ENCODE measurements at regions not wholly inside any gene's neighbourhood (a gene's known extent, or its start where the extent isn't known, plus 50 kb on each side); places are given as distances from the start of the nearest gene placed in this dataset.

DNA sequence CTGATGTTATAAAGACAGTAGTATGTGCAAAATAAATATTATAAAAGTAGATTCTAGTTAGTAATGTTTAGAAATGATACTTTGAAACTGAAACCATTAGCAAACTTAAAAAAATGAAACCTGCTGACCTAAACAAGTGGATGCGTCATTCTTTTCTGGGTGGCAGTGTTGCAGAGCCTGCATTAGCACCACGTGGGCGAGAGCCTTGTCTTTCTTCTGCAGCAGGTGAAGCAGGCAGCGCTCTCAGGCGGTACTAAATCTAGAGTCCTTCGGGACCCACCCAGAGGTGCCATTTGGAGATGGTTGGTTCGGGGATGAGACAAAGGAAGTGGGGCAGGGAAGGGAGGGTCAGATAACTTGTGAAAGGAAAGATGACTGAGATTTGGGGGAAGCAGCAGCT is 759.1 kb upstream of the IGFBP3 start:
- Histone ChIP-seq H3K4me3 (no peak overlapping the region), H3K36me3 (no peaks in the 10 kb centered on the region), H3K27me3 (no peaks in the 10 kb centered on the region), H3K4me2 (no peak overlapping the region), H3K4me1 (peaks cover 15% of the 10 kb centered on the region), H3K9ac (no peak overlapping the region), H4K20me1 (no peaks in the 10 kb centered on the region), H3K27ac (no peak overlapping the region), H3K9me3 (peaks cover 6% of the 10 kb centered on the region)
- no peak for TF ChIP-seq Cebpa-rat (IDR thresholded peaks at IDR 0.05)

DNA sequence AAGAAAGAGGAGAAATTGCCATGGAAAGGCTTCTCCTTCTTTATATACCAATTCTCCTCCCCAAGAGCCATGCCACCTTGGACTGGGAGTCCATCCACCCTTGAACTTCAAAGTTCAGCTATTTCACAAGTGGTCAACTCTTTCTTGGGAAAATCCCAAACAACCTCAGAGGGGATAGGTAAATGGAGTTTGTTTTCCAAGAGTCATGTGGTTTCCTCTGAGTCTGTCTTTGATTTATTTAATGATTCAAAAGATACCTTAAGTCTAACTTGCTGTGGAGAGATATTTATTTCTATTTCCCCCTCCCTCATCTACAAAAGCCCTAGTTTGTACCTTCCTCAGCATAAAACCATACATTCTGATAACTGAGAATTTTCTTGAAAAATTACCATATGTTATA is 758.6 kb upstream of the IGFBP3 start:
- Histone ChIP-seq H3K36me3 (no peaks in the 10 kb centered on the region), H3K4me2 (no peak overlapping the region), H3K27ac (no peak overlapping the region), H3K4me3 (no peak overlapping the region), H3K27me3 (no peaks in the 10 kb centered on the region), H4K20me1 (no peaks in the 10 kb centered on the region), H3K9ac (no peak overlapping the region), H3K9me3 (peaks cover 6% of the 10 kb centered on the region), H3K4me1 (peaks cover 15% of the 10 kb centered on the region)
- no peak for TF ChIP-seq Cebpa-rat (IDR thresholded peaks at IDR 0.05)

DNA sequence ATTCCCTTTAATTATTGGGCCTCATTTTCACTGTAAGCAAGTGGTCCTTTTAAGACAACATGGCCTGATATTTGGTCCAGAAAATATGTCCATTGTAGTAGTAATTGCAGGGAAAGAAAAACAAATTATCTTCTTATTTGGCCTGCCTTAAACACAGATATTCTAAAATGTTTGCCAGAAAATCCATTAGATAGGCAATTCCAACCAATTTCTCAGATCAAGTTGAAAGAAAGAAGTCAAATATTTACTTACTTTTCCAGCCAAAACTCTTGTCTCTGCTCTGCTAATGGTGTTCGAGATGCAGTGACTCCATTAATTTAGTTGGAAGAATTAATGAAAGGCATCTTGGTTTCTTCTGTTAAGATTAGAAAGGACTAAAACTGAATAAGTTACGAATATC is 757.3 kb upstream of the IGFBP3 start:
- Histone ChIP-seq H3K4me2 (no peak overlapping the region), H3K4me1 (peaks cover 15% of the 10 kb centered on the region), H3K36me3 (no peaks in the 10 kb centered on the region), H4K20me1 (no peaks in the 10 kb centered on the region), H3K4me3 (no peak overlapping the region), H3K9me3 (peaks cover 6% of the 10 kb centered on the region), H3K9ac (no peak overlapping the region), H3K27me3 (no peaks in the 10 kb centered on the region), H3K27ac (no peak overlapping the region)
- no peak for TF ChIP-seq Cebpa-rat (IDR thresholded peaks at IDR 0.05)

DNA sequence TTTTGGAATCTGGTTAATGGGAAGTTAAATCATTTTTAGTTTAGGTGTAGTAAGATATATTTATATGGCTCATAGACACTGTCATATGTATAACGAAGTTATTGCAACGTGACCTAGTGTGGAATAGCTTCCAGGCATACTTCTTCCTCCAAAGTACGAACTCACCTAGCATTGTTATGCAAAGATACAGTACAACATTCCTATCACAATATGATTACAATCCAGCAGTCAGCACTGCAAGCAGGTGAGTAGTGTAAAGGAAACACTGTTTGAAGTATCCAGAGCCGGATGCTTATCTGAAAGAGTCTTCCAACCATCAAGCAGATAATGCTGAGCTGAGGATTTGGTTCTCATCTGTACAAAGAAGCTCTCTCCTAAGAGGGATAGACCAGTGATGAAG is 754.4 kb upstream of the IGFBP3 start:
- H4K20me1 ChIP-seq: no peaks in the 10 kb centered on the region
- H3K4me3 ChIP-seq: no peak overlapping the region
- no peak overlapping the region for H3K9ac ChIP-seq
- H3K9me3 ChIP-seq: peaks cover 6% of the 10 kb centered on the region
- H3K4me2 ChIP-seq: no peak overlapping the region
- H3K27ac ChIP-seq: no peak overlapping the region
- H3K27me3 ChIP-seq: no peaks in the 10 kb centered on the region
- no peaks in the 10 kb centered on the region for H3K4me1 ChIP-seq
- TF ChIP-seq Cebpa-rat (IDR thresholded peaks at IDR 0.05): no peak
- H3K36me3 ChIP-seq: no peaks in the 10 kb centered on the region

DNA sequence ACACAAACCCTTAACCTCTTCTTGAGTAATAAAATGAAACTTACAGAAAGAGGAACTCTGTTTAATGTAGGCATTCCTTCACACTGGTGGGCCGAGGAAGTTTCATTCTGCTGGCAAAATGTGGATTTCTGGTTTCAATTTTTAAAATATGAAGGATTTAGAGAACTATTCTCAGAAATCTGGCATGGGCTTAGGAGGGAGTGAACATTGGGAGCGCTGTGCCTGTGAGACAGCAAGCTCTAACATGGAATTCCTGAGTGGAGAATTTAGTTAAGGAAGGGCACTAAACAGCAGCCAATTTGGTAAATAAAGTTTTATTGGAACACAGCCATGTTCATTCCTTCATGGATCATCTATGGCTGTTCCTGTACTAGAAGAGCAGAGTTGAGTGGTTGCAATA is 751.8 kb upstream of the IGFBP3 start:
- peaks cover 5% of the 10 kb centered on the region for H3K9me3 ChIP-seq
- no peak for TF ChIP-seq Cebpa-rat (IDR thresholded peaks at IDR 0.05)
- no peak overlapping the region for H3K9ac ChIP-seq
- H3K27me3 ChIP-seq: no peaks in the 10 kb centered on the region
- no peaks in the 10 kb centered on the region for H3K36me3 ChIP-seq
- no peaks in the 10 kb centered on the region for H4K20me1 ChIP-seq
- H3K4me1 ChIP-seq: no peaks in the 10 kb centered on the region
- no peak overlapping the region for H3K4me2 ChIP-seq
- H3K4me3 ChIP-seq: no peak overlapping the region
- no peak overlapping the region for H3K27ac ChIP-seq

DNA sequence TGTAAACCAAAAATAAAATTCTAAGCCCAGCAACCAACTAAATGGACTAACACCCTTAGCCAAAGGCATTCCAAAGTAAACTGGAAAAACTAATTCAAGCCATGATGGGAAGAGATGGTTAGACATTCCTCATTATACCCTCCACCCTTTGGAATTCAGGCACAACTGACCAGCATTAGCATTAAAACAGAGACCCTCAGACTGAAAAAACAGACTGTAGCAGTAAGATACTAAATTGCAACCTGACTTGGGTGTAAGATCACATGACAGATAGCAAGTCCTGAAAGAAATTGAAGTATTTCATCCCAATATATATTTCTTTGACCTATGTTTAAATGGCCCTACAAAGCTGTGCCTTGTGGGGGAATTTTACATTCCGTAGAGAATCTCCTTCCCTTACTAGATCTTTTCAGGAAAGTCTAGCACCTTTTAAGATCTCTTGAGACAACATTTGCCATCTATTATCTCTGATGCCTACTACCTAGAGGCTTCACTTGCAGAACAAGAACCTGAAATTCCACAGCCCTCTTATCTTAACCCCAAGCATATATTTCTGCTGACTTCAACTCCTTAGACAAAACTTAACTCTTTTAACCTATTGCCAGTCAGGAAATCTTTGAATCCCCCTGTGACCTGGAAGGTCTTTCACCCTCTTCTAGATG is 750.2 kb upstream of the IGFBP3 start:
- H3K4me1 ChIP-seq: no peaks in the 10 kb centered on the region
- H3K9me3 ChIP-seq: peaks cover 5% of the 10 kb centered on the region; the same call in 1 of the 2 replicates
- H3K36me3 ChIP-seq: no peaks in the 10 kb centered on the region
- H3K27me3 ChIP-seq: no peaks in the 10 kb centered on the region
- H3K9ac ChIP-seq: no peak overlapping the region
- H3K27ac ChIP-seq: no peak overlapping the region
- TF ChIP-seq Cebpa-rat (IDR thresholded peaks at IDR 0.05): no peak
- H4K20me1 ChIP-seq: no peaks in the 10 kb centered on the region
- H3K4me2 ChIP-seq: no peak overlapping the region
- no peak overlapping the region for H3K4me3 ChIP-seq

DNA sequence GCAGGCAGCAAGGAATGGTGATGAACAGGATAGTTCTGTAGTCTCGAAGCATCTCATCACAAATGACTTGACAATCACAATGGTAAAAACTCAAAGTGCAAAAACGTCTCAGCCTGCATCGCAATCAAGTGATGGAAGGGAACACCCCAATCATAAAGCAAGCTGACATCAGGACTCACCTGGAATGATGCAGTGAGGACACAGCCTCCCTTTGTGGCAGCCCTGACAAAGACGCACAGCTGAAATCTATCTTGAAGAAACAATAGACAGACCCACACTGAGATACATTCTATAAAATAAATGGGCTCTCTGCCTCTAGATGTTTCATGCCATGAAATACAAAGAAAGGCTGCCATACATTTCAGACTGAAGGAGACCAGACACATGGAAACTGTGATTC is 748.0 kb upstream of the IGFBP3 start:
- TF ChIP-seq Cebpa-rat (IDR thresholded peaks at IDR 0.05): no peak
- Histone ChIP-seq H3K27ac (no peak overlapping the region), H3K4me2 (no peak overlapping the region), H3K9ac (no peak overlapping the region), H3K9me3 (peaks cover 5% of the 10 kb centered on the region; the same call in 1 of the 2 replicates), H3K4me1 (no peaks in the 10 kb centered on the region), H3K27me3 (no peaks in the 10 kb centered on the region), H3K4me3 (no peak overlapping the region), H3K36me3 (no peaks in the 10 kb centered on the region), H4K20me1 (no peaks in the 10 kb centered on the region)

DNA sequence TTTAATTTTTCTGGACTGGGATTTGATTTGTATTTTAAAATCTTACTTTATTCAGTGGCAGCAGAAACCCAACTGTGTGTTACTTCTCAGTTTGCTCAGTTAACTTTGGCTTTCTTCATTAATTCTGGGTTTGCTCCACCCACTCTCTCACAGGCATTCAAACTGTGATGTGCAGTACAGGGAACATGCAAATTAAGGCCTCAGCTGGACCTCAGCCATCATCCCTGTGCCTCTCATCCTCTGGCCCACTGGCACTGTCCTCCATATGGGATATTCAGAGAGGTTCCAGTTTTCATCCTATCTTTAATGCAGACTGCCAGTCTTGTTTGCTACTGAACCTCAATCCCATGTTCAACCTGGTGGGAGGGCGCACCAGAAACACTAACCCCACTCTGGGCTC is 743.4 kb upstream of the IGFBP3 start:
- TF ChIP-seq Cebpa-rat (IDR thresholded peaks at IDR 0.05): no peak
- H4K20me1 ChIP-seq: no peaks in the 10 kb centered on the region
- no peak overlapping the region for H3K9ac ChIP-seq
- peaks cover 5% of the 10 kb centered on the region; the same call in 1 of the 2 replicates for H3K9me3 ChIP-seq
- no peak overlapping the region for H3K27ac ChIP-seq
- H3K4me1 ChIP-seq: no peaks in the 10 kb centered on the region
- no peak overlapping the region for H3K4me3 ChIP-seq
- no peaks in the 10 kb centered on the region for H3K27me3 ChIP-seq
- H3K36me3 ChIP-seq: no peaks in the 10 kb centered on the region
- H3K4me2 ChIP-seq: no peak overlapping the region

DNA sequence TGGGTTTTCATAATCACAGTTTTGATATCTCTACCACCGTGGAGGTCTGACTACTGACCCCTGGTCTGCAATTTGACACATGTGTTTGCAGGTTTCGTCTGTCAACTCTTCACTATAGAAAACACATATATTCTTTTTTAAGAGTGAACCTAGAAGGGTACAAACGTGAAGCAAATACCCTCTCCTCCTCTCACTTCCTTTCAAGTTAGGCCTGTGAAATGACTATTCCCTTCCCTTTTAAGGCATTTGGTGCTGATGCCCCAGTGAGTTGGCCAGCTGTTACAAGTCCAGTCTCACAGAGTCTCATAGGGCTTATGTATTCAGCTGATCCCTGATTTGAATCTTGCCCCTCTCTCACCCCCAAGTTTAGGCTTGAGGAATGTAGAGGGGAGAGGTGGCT is 742.0 kb upstream of the IGFBP3 start:
- Histone ChIP-seq H3K4me2 (no peak overlapping the region), H3K4me1 (no peaks in the 10 kb centered on the region), H3K27me3 (no peaks in the 10 kb centered on the region), H3K36me3 (no peaks in the 10 kb centered on the region), H3K9me3 (peaks cover 14% of the 10 kb centered on the region), H3K27ac (no peak overlapping the region), H3K4me3 (no peak overlapping the region), H3K9ac (no peak overlapping the region), H4K20me1 (no peaks in the 10 kb centered on the region)
- no peak for TF ChIP-seq Cebpa-rat (IDR thresholded peaks at IDR 0.05)

DNA sequence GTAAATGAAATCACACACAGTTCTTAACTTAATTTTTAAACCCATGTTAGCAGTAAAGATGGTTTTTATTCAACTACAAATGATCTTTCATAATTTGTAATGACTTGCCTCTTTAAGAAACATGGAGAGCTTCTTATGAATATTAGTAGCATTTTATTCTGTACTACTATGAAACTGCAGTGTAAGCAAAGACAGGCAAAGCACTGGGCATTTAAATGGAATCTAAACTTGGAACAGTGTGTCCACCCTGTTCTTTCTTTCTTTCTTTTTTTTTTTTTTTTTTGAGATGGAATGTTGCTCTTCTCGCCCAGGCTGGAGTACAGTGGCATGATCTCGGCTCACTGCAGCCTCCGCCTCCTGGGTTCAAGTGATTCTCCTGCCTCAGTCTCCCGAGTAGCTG is 740.4 kb upstream of the IGFBP3 start:
- Histone ChIP-seq H3K4me1 (no peaks in the 10 kb centered on the region), H3K4me2 (no peak overlapping the region), H3K9ac (no peak overlapping the region), H3K9me3 (peaks cover 9% of the 10 kb centered on the region; the same call in 1 of the 2 replicates), H3K36me3 (no peaks in the 10 kb centered on the region), H3K27me3 (no peaks in the 10 kb centered on the region), H3K27ac (no peak overlapping the region), H3K4me3 (no peak overlapping the region), H4K20me1 (no peaks in the 10 kb centered on the region)
- TF ChIP-seq Cebpa-rat (IDR thresholded peaks at IDR 0.05): no peak
